Vagina (tissue), 2 donors: ENCODE measurements at regions not wholly inside any gene's neighbourhood (a gene's known extent, or its start where the extent isn't known, plus 50 kb on each side); places are given as distances from the start of the nearest gene placed in this dataset.

Experiments
- DNase-seq, 2 donors: peaks; one replicate each; pipeline ENCODE4 v3.0.0-alpha.2; 2017; ENCODE audit errors: extremely low spot score in 2 of 2
- H3K27ac ChIP-seq: fragments of 200-600 bp; sonication (generic); one replicate; pipeline ENCODE4 v1.5.1; 2019
- H3K27me3 ChIP-seq: fragments of 200-600 bp; sonication (generic); one replicate; pipeline ENCODE4 v1.5.1; 2019
- H3K36me3 ChIP-seq, 2 donors: fragments of 200-600 bp; sonication (generic); one replicate each; pipeline ENCODE4 v1.5.1; 2017 to 2019
- H3K4me1 ChIP-seq: fragments of 200-600 bp; sonication (generic); one replicate; pipeline ENCODE4 v1.5.1; 2019
- H3K4me3 ChIP-seq, 2 donors: fragments of 200-600 bp; sonication (generic); 1 replicate in 1 of 2; 2 replicates in 1 of 2; pipeline ENCODE4 v1.5.1; 2016 to 2019
- H3K9me3 ChIP-seq: fragments of 200-600 bp; sonication (generic); one replicate; pipeline ENCODE4 v1.5.1; 2019
- POLR2A ChIP-seq, 2 donors: fragments of 450-650 bp; IDR thresholded peaks; one replicate each; pipeline ENCODE4 v1.6.1; 2017; ENCODE audit warnings: antibody characterized with exemption in 2 of 2, mild to moderate bottlenecking in 2 of 2, moderate library complexity in 2 of 2
- POLR2AphosphoS5 ChIP-seq, 2 donors: sonication (generic); formaldehyde crosslinking; IDR thresholded peaks; one replicate each; pipeline ENCODE4 v1.9.0; 2017; ENCODE audit warnings: antibody characterized with exemption in 2 of 2, mild to moderate bottlenecking in 2 of 2, low read depth in 1 of 2; ENCODE audit not compliant: insufficient read depth in 1 of 2
- intact Hi-C: fragments of 100-400 bp; cut with DNase I; formaldehyde crosslinking; loops from one replicate; pipeline ENCODE4 v1.15.1; 2023
- TF ChIP-seq, protein P1 (sequence below), 3 experiments: fragments of 450-650 bp in 2 of 3; fragments of 200-600 bp in 1 of 3; sonication (generic) in 1 of 3; IDR thresholded peaks; one replicate each; pipeline ENCODE4 v1.5.1; 2017 to 2019; ENCODE audit warnings: antibody characterized with exemption in 3 of 3, mild to moderate bottlenecking in 2 of 3, moderate library complexity in 2 of 3

DNA sequence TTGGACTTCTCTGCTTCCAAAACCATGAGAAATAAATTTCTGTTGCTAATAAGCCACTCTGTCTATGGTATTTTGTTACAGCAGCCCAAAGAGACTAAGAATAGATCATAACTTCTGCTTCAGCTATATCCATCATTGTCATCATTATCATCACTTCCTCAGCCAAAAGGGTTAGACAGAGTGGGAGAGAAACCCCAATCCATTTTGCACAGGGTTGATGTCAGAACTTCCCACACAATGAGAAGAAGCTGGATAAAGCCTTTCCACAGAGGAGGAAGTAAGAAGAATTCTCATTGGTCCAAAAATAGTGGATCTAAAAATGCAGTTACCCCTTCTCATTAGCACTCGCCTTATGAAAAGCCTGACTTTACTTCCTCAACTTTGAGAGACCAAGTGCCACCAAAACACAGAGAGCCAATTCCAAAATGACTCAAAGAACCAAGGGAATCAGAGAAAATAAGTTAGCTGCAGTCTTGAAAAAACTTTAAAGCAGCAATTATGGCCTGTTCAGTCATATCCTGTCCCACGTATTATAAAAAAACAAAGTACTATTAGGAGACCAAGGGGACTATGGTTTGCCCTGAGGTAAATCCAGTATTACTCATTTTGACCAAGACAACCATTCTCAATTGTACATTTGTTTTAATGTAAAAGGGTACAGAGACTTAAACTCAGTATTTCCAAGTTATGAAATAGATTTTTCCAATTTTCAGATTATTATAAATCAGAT is 80.2 kb downstream of the WNT5A start:
- H3K4me1 ChIP-seq, result no peaks in the 10 kb centered on the region
- no peak overlapping the region for H3K4me3 ChIP-seq
- no peak for TF ChIP-seq POLR2A (IDR thresholded peaks at IDR 0.05)
- TF ChIP-seq, protein P1, sequence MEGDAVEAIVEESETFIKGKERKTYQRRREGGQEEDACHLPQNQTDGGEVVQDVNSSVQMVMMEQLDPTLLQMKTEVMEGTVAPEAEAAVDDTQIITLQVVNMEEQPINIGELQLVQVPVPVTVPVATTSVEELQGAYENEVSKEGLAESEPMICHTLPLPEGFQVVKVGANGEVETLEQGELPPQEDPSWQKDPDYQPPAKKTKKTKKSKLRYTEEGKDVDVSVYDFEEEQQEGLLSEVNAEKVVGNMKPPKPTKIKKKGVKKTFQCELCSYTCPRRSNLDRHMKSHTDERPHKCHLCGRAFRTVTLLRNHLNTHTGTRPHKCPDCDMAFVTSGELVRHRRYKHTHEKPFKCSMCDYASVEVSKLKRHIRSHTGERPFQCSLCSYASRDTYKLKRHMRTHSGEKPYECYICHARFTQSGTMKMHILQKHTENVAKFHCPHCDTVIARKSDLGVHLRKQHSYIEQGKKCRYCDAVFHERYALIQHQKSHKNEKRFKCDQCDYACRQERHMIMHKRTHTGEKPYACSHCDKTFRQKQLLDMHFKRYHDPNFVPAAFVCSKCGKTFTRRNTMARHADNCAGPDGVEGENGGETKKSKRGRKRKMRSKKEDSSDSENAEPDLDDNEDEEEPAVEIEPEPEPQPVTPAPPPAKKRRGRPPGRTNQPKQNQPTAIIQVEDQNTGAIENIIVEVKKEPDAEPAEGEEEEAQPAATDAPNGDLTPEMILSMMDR (IDR thresholded peaks at IDR 0.05), result no peak
- no peak for TF ChIP-seq POLR2AphosphoS5 (IDR thresholded peaks at IDR 0.05; ENCODE audit: insufficient read depth in 1 of 2, low read depth in 1 of 2)
- intact Hi-C loops, result no loop called here
- H3K27ac ChIP-seq, result no peak overlapping the region
- H3K9me3 ChIP-seq, result no peaks in the 10 kb centered on the region
- H3K27me3 ChIP-seq, result no peaks in the 10 kb centered on the region
- DNase-seq, result no peak
- H3K36me3 ChIP-seq, result no peaks in the 10 kb centered on the region

DNA sequence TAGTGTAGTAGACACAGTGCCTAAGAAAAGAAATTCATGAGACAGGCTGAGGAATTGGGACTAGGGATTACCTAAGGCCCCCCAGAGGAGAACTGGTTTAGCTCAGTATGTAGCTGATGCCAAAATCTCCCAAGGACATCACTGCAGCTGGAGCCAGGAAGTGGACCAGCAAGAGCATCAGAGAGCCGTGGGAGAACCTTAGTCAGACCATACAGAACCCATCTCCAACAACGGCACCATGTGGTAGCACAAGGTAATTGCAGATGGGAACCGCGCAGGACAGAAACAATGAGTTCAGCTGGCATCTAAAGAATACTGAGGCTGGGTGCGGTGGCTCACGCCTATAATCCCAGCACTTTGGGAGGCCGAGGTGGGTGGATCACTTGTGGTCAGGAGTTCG is 81.7 kb downstream of the WNT5A start:
- Histone ChIP-seq H3K36me3 (no peaks in the 10 kb centered on the region), H3K27me3 (no peaks in the 10 kb centered on the region), H3K4me3 (no peak overlapping the region), H3K27ac (no peak overlapping the region), H3K9me3 (no peaks in the 10 kb centered on the region), H3K4me1 (no peaks in the 10 kb centered on the region)
- no peak for DNase-seq
- TF ChIP-seq, protein P1 (IDR thresholded peaks at IDR 0.05), result no peak
- TF ChIP-seq POLR2A (IDR thresholded peaks at IDR 0.05), result no peak
- TF ChIP-seq POLR2AphosphoS5 (IDR thresholded peaks at IDR 0.05; ENCODE audit: insufficient read depth in 1 of 2, low read depth in 1 of 2), result no peak
- intact Hi-C loops, result no loop called here

DNA sequence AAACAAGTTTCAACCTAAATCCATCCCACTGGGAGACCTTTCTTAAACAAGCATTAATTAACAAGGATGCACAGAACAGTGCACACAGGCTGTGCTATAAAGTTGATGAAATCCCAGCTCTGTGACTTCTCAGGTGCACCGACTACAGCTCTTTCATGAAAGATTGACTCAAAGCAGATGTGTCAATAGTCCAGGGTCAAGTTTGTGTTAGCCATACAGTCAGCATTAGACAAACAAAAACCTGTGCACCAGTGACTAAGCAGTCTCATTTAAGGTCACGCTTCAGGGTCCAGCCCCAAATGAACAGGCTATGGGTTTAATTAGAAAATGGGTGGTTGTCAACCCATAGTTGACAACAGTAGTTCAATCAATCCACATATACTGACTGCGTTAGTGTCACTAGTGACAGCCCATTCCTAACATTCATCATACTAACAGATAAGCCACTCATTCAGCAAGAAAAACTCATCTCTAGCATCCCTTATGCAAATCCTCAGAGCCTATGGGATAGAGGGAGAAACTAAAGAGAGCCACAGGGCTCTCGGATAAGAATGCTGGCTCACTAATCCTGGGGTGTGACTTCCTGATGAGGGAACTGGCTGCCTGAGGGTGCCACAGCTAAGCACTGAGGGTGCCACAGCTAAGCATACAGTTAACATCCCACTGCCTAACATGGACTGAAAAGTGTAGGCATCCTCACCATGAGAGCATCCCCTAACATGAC is 84.1 kb downstream of the WNT5A start:
- TF ChIP-seq POLR2A (IDR thresholded peaks at IDR 0.05) (no peak), POLR2AphosphoS5 (IDR thresholded peaks at IDR 0.05; ENCODE audit: insufficient read depth in 1 of 2, low read depth in 1 of 2) (no peak)
- TF ChIP-seq, protein P1 (IDR thresholded peaks at IDR 0.05), result no peak
- Histone ChIP-seq H3K27me3 (no peaks in the 10 kb centered on the region), H3K4me3 (no peak overlapping the region), H3K4me1 (no peaks in the 10 kb centered on the region), H3K36me3 (no peaks in the 10 kb centered on the region), H3K9me3 (no peaks in the 10 kb centered on the region), H3K27ac (no peak overlapping the region)
- intact Hi-C loops, result no loop called here
- DNase-seq, result no peak

GRCh38 chr3:55380561-55380960 is 106.5 kb downstream of the WNT5A start:
- Histone ChIP-seq H3K27me3 (no peaks in the 10 kb centered on the region), H3K4me3 (no peak overlapping the region), H3K4me1 (no peaks in the 10 kb centered on the region), H3K9me3 (no peaks in the 10 kb centered on the region), H3K36me3 (no peaks in the 10 kb centered on the region), H3K27ac (no peak overlapping the region)
- no peak for DNase-seq
- intact Hi-C loops, result no loop called here
- TF ChIP-seq, protein P1 (IDR thresholded peaks at IDR 0.05), result no peak
- TF ChIP-seq POLR2AphosphoS5 (IDR thresholded peaks at IDR 0.05; ENCODE audit: insufficient read depth in 1 of 2, low read depth in 1 of 2) (no peak), POLR2A (IDR thresholded peaks at IDR 0.05) (no peak)
